CD14-positive monocyte (primary cell): ENCODE measurements at regions not wholly inside any gene's neighbourhood (a gene's known extent, or its start where the extent isn't known, plus 50 kb on each side); places are given as distances from the start of the nearest gene placed in this dataset.

ENCODE experiments used
- DNase-seq, 3 donors: peaks; one replicate each; pipeline ENCODE4 v3.0.0-alpha.2; 2011 to 2022
- H2AFZ ChIP-seq: 2 replicates; pipeline ENCODE4 v1.6.0; 2012; ENCODE audit warnings: mild to moderate bottlenecking, low read depth, low read length, inconsistent platforms; ENCODE audit not compliant: insufficient read depth, poor library complexity, severe bottlenecking
- H3K27ac ChIP-seq, 2 donors: 1 replicate in 1 of 2; 2 replicates in 1 of 2; pipeline ENCODE4 v1.5.1; 2012 to 2013; ENCODE audit warnings: low read length in 2 of 2, control low read depth in 1 of 2, inconsistent platforms in 1 of 2, low read depth in 1 of 2, mild to moderate bottlenecking in 1 of 2
- H3K27me3 ChIP-seq, 2 donors: one replicate each; pipeline versions ENCODE4 v1.6.0 to v1.6.1; 2011 to 2013; ENCODE audit warnings: low read length in 2 of 2; ENCODE audit not compliant: control insufficient read depth in 2 of 2, insufficient read depth in 2 of 2
- H3K36me3 ChIP-seq, 2 donors: replicated peaks in 1 of 2; 1 replicate in 1 of 2; 2 replicates in 1 of 2; pipeline versions ENCODE4 v1.5.1 to v1.6.1; 2012 to 2013; ENCODE audit warnings: low read length in 2 of 2, control low read depth in 1 of 2, inconsistent platforms in 1 of 2, mild to moderate bottlenecking in 1 of 2; ENCODE audit not compliant: insufficient read depth in 2 of 2, control insufficient read depth in 1 of 2
- H3K4me1 ChIP-seq, 2 donors: 1 replicate in 1 of 2; 2 replicates in 1 of 2; pipeline versions ENCODE4 v1.5.1 to v1.6.1; 2012 to 2013; ENCODE audit warnings: low read length in 2 of 2, control low read depth in 1 of 2, inconsistent platforms in 1 of 2, mild to moderate bottlenecking in 1 of 2, moderate library complexity in 1 of 2; ENCODE audit not compliant: insufficient read depth in 2 of 2, control insufficient read depth in 1 of 2
- H3K4me2 ChIP-seq: replicated peaks from 2 replicates; pipeline ENCODE3; 2012; ENCODE audit warnings: low read length, moderate library complexity, mild to moderate bottlenecking; ENCODE audit not compliant: poor library complexity, severe bottlenecking; ENCODE audit errors: extremely low read depth
- H3K4me3 ChIP-seq, 3 experiments: fragments of 200-600 bp in 1 of 3; sonication (generic) in 1 of 3; replicated peaks in 1 of 3; 1 replicate in 2 of 3; 2 replicates in 1 of 3; pipeline ENCODE4 v1.5.1; 2011 to 2013; ENCODE audit warnings: low read length in 3 of 3, mild to moderate bottlenecking in 3 of 3, control low read depth in 2 of 3, low read depth in 2 of 3, inconsistent platforms in 1 of 3, moderate library complexity in 1 of 3
- H3K79me2 ChIP-seq: 2 replicates; pipeline ENCODE4 v1.6.0; 2012; ENCODE audit warnings: mild to moderate bottlenecking, control low read depth, inconsistent platforms, low read length, moderate library complexity; ENCODE audit not compliant: insufficient read depth
- H3K9ac ChIP-seq: 2 replicates; pipeline ENCODE4 v1.6.0; 2017; ENCODE audit warnings: low read length, mild to moderate bottlenecking; ENCODE audit not compliant: insufficient read depth, poor library complexity, severe bottlenecking
- H3K9me3 ChIP-seq, 2 donors: replicated peaks in 1 of 2; 1 replicate in 1 of 2; 2 replicates in 1 of 2; pipeline versions ENCODE4 v1.5.1 to v1.6.1; 2012 to 2013; ENCODE audit warnings: low read length in 2 of 2, control low read depth in 1 of 2; ENCODE audit not compliant: control insufficient read depth in 1 of 2, insufficient read depth in 1 of 2
- H4K20me1 ChIP-seq: 2 replicates; pipeline ENCODE4 v1.6.0; 2012; ENCODE audit warnings: mild to moderate bottlenecking, low read length, control low read depth, moderate library complexity; ENCODE audit not compliant: insufficient read depth
- H3K27ac Mint-ChIP-seq, 7 donors: one replicate each; pipeline ENCODE4 v1.8.0; 2020; ENCODE audit warnings: mild to moderate bottlenecking in 7 of 7, mixed read lengths in 7 of 7, moderate library complexity in 6 of 7, inconsistent platforms in 2 of 7
- H3K27me3 Mint-ChIP-seq, 3 donors: one replicate each; pipeline ENCODE4 v1.8.0; 2021 to 2022; ENCODE audit warnings: low read depth in 3 of 3, mild to moderate bottlenecking in 3 of 3, mixed read lengths in 3 of 3, moderate library complexity in 3 of 3, inconsistent platforms in 1 of 3
- H3K36me3 Mint-ChIP-seq, 2 donors: one replicate each; pipeline ENCODE4 v1.8.0; 2020; ENCODE audit warnings: mixed read lengths in 2 of 2, inconsistent platforms in 1 of 2, mild to moderate bottlenecking in 1 of 2
- H3K4me1 Mint-ChIP-seq: one replicate; pipeline ENCODE4 v1.8.0; 2020; ENCODE audit warnings: mild to moderate bottlenecking, mixed read lengths
- H3K4me3 Mint-ChIP-seq, 2 donors: one replicate each; pipeline ENCODE4 v1.8.0; 2020; ENCODE audit warnings: mild to moderate bottlenecking in 2 of 2, mixed read lengths in 2 of 2, moderate library complexity in 1 of 2
- H3K9me3 Mint-ChIP-seq, 7 donors: one replicate each; pipeline ENCODE4 v1.8.0; 2020 to 2022; ENCODE audit warnings: mixed read lengths in 7 of 7, mild to moderate bottlenecking in 6 of 7, moderate library complexity in 6 of 7, inconsistent platforms in 2 of 7
- CTCF ChIP-seq: fragments of 200-600 bp; IDR thresholded peaks from one replicate; pipeline ENCODE4 v1.8.0; 2022; ENCODE audit warnings: antibody characterized with exemption, mild to moderate bottlenecking
- WGBS: methylation state at CpG from one replicate; pipeline ENCODE4 v1.1.5; 2013; ENCODE audit warnings: missing lambda C conversion rate; ENCODE audit not compliant: insufficient coverage; 5-methylcytosine and 5-hydroxymethylcytosine counted together
- intact Hi-C, 2 donors: fragments of 100-400 bp; cut with micrococcal nuclease; formaldehyde crosslinking; loops; one replicate each; pipeline versions ENCODE4 v1.15.0 to v1.15.1; 2023

- no peak overlapping the region for H3K4me3 ChIP-seq
- H3K4me1 Mint-ChIP-seq: peaks cover 26% of the 10 kb centered on the region
- no peak overlapping the region for H3K27ac ChIP-seq
- no peak overlapping the region for H3K4me3 Mint-ChIP-seq
- DNase-seq: no peak
- peaks cover 18 to 31% of the 10 kb centered on the region in 2 donors for H3K4me1 ChIP-seq
- no peak overlapping the region for H3K9ac ChIP-seq
- no peak overlapping the region for H2AFZ ChIP-seq
- H3K4me2 ChIP-seq: no peak overlapping the region
- H3K27me3 Mint-ChIP-seq: peaks cover 1 to 9% (median 4%) of the 10 kb centered on the region in 3 donors
- no peaks in the 10 kb centered on the region for H3K36me3 Mint-ChIP-seq
- H3K27ac Mint-ChIP-seq: peak overlapping the region in 1 of 7 donors; percentile 57
- H3K27me3 ChIP-seq: no peaks in the 10 kb centered on the region
- no peaks in the 10 kb centered on the region for H3K79me2 ChIP-seq
- H3K36me3 ChIP-seq: no peaks in the 10 kb centered on the region
- H4K20me1 ChIP-seq: no peaks in the 10 kb centered on the region
- intact Hi-C loops: no loop called here
- H3K9me3 Mint-ChIP-seq: peaks cover 0 to 3% (median 1%) of the 10 kb centered on the region in 7 donors
- WGBS: 74% methylated on average over 4 of the region's 4 CpGs
- TF ChIP-seq CTCF: no peak
- no peaks in the 10 kb centered on the region for H3K9me3 ChIP-seq
These were observed 56.7 kb upstream of the ELN start for GRCh38 chr7:73971322-73971703.

- Histone ChIP-seq H3K4me1 (peaks cover 16 to 26% of the 10 kb centered on the region in 2 donors), H3K36me3 (no peaks in the 10 kb centered on the region), H3K4me2 (no peak overlapping the region), H3K79me2 (no peaks in the 10 kb centered on the region), H3K9ac (no peak overlapping the region), H3K27me3 (no peaks in the 10 kb centered on the region), H3K4me3 (no peak overlapping the region), H3K9me3 (no peaks in the 10 kb centered on the region), H4K20me1 (no peaks in the 10 kb centered on the region), H2AFZ (no peak overlapping the region), H3K27ac (no peak overlapping the region)
- no peaks in the 10 kb centered on the region for H3K36me3 Mint-ChIP-seq
- DNase-seq: no peak
- H3K4me3 Mint-ChIP-seq: no peak overlapping the region
- H3K4me1 Mint-ChIP-seq: peaks cover 23% of the 10 kb centered on the region
- peaks cover 2 to 12% (median 4%) of the 10 kb centered on the region in 3 donors for H3K27me3 Mint-ChIP-seq
- H3K27ac Mint-ChIP-seq: no peak overlapping the region
- intact Hi-C loops: no loop called here
- no peak for TF ChIP-seq CTCF
- H3K9me3 Mint-ChIP-seq: peaks cover 0 to 3% (median 0%) of the 10 kb centered on the region in 7 donors
- WGBS: 82% methylated on average over 10 of the region's 13 CpGs
These were observed 56.1 kb upstream of the ELN start for GRCh38 chr7:73971704-73972341.
